Activated naive CD4-positive, alpha-beta T cell treated with anti-CD3 and anti-CD28 coated beads for 36 hours (primary cell): ENCODE measurements at regions not wholly inside any gene's neighbourhood (a gene's known extent, or its start where the extent isn't known, plus 50 kb on each side); places are given as distances from the start of the nearest gene placed in this dataset.
"Not testable (repeated sequence)": the region's sequence is repeated elsewhere in the genome, so short reads cannot be mapped to it uniquely, and the experiment has no call there.

Experiments
- CTCF ChIA-PET: fragments of 350-600 bp; sonication (Branson Sonifier 250); formaldehyde crosslinking; loops from one replicate; lab custom pipeline; 2021; ENCODE audit warnings: antibody characterized with exemption; lab: Charles Lee
- DNase-seq: peaks from one replicate; pipeline ENCODE4 v3.0.0-alpha.2; 2020
- H3K27ac Mint-ChIP-seq: one replicate; pipeline ENCODE4 v1.8.0; 2021; ENCODE audit warnings: mild to moderate bottlenecking, mixed read lengths
- H3K27me3 Mint-ChIP-seq: one replicate; pipeline ENCODE4 v1.8.0; 2021; ENCODE audit warnings: low read depth, mixed read lengths
- H3K36me3 Mint-ChIP-seq: one replicate; pipeline ENCODE4 v1.8.0; 2021; ENCODE audit warnings: low read depth, mixed read lengths
- H3K4me1 Mint-ChIP-seq: one replicate; pipeline ENCODE4 v1.8.0; 2021; ENCODE audit warnings: low read depth, mixed read lengths
- H3K4me3 Mint-ChIP-seq: one replicate; pipeline ENCODE4 v1.8.0; 2021; ENCODE audit warnings: mild to moderate bottlenecking, moderate library complexity, mixed read lengths
- H3K9me3 Mint-ChIP-seq: one replicate; pipeline ENCODE4 v1.8.0; 2021; ENCODE audit warnings: mixed read lengths
- intact Hi-C: fragments of 100-400 bp; cut with micrococcal nuclease; formaldehyde crosslinking; loops from one replicate; pipeline ENCODE4 v1.15.1; 2023

DNA sequence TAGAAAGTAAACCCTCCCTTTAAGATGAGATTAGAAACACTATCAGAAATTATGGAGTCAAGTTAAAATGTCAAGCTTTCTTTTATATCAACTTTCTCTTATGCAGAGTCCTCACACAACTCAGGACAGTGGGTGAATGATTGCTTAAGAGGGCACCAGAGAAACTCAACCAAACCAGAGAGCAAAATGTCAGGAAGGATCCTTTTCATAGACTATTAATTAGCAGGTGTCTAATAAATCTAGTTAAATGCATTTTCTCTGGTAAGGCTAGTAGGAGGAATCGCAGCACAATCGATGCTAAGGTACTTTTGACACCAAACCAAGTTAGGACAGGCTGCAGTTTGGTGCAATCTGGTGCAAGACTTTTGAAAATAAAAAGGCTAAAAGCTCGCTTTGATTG is 614.7 kb upstream of the FOXG1 start:
- Mint-ChIP-seq H3K4me3 (no peak overlapping the region), H3K27ac (no peak overlapping the region), H3K36me3 (no peaks in the 10 kb centered on the region), H3K27me3 (no peaks in the 10 kb centered on the region), H3K9me3 (peaks cover 10% of the 10 kb centered on the region), H3K4me1 (no peaks in the 10 kb centered on the region)
- intact Hi-C loops = no loop called here
- CTCF ChIA-PET = no interaction called here
- no peak for DNase-seq

DNA sequence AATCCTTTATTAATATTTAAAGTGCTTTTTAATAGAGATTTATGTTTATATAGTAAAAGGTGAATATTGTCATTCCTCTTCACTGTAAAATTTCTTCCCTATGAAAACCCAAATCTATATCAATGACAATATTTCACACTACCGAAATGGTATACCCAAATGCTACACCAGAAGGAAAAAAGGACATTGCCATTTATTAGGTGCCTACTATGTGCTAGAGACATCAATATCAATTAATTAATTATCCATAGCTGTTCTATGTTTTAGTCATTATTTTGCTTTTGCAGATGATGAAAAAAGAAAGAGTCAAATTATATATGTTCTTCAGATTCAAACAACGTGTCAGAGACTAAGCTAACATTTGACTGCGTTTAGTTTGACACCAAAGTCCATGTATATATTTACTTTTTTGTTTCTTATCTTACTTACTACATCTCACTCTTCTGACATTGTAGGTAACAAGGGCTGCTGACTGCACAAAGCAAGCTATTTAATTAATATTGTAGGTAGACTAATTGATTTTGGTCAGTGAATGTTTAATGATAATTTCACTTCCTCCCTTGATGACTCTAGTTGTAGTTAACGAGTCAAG is 614.0 kb upstream of the FOXG1 start:
- CTCF ChIA-PET = no interaction called here
- no peak overlapping the region for H3K27ac Mint-ChIP-seq
- no peaks in the 10 kb centered on the region for H3K27me3 Mint-ChIP-seq
- no peaks in the 10 kb centered on the region for H3K4me1 Mint-ChIP-seq
- H3K36me3 Mint-ChIP-seq = no peaks in the 10 kb centered on the region
- no peak overlapping the region for H3K4me3 Mint-ChIP-seq
- intact Hi-C loops = no loop called here
- peaks cover 6% of the 10 kb centered on the region for H3K9me3 Mint-ChIP-seq
- no peak for DNase-seq

- Mint-ChIP-seq H3K27me3 (no peaks in the 10 kb centered on the region), H3K9me3 (peaks cover 2% of the 10 kb centered on the region), H3K27ac (no peak overlapping the region), H3K36me3 (no peaks in the 10 kb centered on the region), H3K4me1 (no peaks in the 10 kb centered on the region), H3K4me3 (no peak overlapping the region)
- DNase-seq = no peak
- CTCF ChIA-PET = no interaction called here
- intact Hi-C loops = no loop called here
These were observed 609.2 kb upstream of the FOXG1 start for GRCh38 chr14:28157289-28157869.

- no peak for DNase-seq
- H3K27ac Mint-ChIP-seq = no peak overlapping the region
- no peak overlapping the region for H3K4me3 Mint-ChIP-seq
- CTCF ChIA-PET = no interaction called here
- no peaks in the 10 kb centered on the region for H3K36me3 Mint-ChIP-seq
- no peaks in the 10 kb centered on the region for H3K4me1 Mint-ChIP-seq
- peaks cover 2% of the 10 kb centered on the region for H3K9me3 Mint-ChIP-seq
- intact Hi-C loops = no loop called here
- H3K27me3 Mint-ChIP-seq = no peaks in the 10 kb centered on the region
These were observed 608.4 kb upstream of the FOXG1 start for GRCh38 chr14:28157887-28158791.

- CTCF ChIA-PET = no interaction called here
- no peaks in the 10 kb centered on the region for H3K36me3 Mint-ChIP-seq
- H3K27me3 Mint-ChIP-seq = no peaks in the 10 kb centered on the region
- no peaks in the 10 kb centered on the region for H3K4me1 Mint-ChIP-seq
- DNase-seq = no peak
- peaks cover 2% of the 10 kb centered on the region for H3K9me3 Mint-ChIP-seq
- intact Hi-C loops = no loop called here
- no peak overlapping the region for H3K4me3 Mint-ChIP-seq
- no peak overlapping the region for H3K27ac Mint-ChIP-seq
These were observed 605.5 kb upstream of the FOXG1 start for GRCh38 chr14:28161040-28161439.

DNA sequence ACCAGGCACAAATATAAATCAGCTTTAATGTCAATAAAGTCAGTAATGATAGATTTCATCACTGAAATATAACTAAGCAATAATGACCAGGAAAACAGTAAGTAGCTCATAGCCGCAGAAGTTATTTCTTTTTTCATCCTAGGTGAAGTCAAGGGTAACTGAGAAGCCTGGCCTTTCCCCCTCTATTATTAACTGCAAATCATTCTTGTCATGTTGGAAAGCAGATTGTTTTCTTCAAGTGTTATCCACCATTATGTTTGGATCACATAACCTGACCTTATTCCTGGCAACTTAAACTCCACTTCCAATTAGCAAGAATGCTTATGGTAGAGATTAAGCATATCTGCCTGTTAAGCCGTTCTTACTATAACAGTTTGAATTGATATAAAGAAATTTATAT is 603.4 kb upstream of the FOXG1 start:
- H3K4me3 Mint-ChIP-seq = no peak overlapping the region
- CTCF ChIA-PET = no interaction called here
- no peak overlapping the region for H3K27ac Mint-ChIP-seq
- H3K4me1 Mint-ChIP-seq = no peaks in the 10 kb centered on the region
- intact Hi-C loops = no loop called here
- no peak for DNase-seq
- H3K9me3 Mint-ChIP-seq = peaks cover 4% of the 10 kb centered on the region
- H3K36me3 Mint-ChIP-seq = no peaks in the 10 kb centered on the region
- no peaks in the 10 kb centered on the region for H3K27me3 Mint-ChIP-seq

DNA sequence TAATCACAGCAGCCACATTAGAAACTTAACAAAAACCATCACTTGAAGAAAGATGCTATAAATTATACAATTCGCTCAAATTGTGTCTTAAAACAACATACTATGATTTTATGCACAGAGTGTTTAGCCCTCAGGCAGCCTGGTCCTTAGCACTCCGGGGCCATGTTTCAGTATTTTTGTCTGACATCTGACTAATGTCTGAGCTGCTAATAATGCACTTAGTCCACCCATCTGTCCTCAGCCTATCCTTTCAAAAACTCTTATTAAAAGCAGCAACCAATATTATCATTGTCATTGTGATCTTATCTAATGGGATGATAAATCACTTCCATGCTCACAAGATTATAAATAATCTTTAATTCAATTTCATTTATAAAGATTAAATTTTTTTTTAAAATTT is 602.7 kb upstream of the FOXG1 start:
- H3K4me3 Mint-ChIP-seq = no peak overlapping the region
- no peak for DNase-seq
- peaks cover 5% of the 10 kb centered on the region for H3K9me3 Mint-ChIP-seq
- H3K4me1 Mint-ChIP-seq = no peaks in the 10 kb centered on the region
- H3K27me3 Mint-ChIP-seq = no peaks in the 10 kb centered on the region
- intact Hi-C loops = no loop called here
- H3K27ac Mint-ChIP-seq = no peak overlapping the region
- no peaks in the 10 kb centered on the region for H3K36me3 Mint-ChIP-seq
- CTCF ChIA-PET = interaction anchor here (0.6 kb wide), 1 partner anchor 462 kb away, joined by 3 read pairs; no protein-coding TSS in a partner anchor

- intact Hi-C loops, DNase-seq, CTCF ChIA-PET, H3K4me3 Mint-ChIP-seq, H3K27ac Mint-ChIP-seq, H3K36me3 Mint-ChIP-seq, H3K4me1 Mint-ChIP-seq, H3K27me3 Mint-ChIP-seq: not testable (repeated sequence)
- peaks cover 12% of the 10 kb centered on the region for H3K9me3 Mint-ChIP-seq
These were observed 578.4 kb upstream of the FOXG1 start for GRCh38 chr14:28187902-28188830.

GRCh38 chr14:28196878-28197277 is 569.7 kb upstream of the FOXG1 start:
- no peak for DNase-seq
- no peak overlapping the region for H3K27ac Mint-ChIP-seq
- no peaks in the 10 kb centered on the region for H3K4me1 Mint-ChIP-seq
- peaks cover 4% of the 10 kb centered on the region for H3K9me3 Mint-ChIP-seq
- CTCF ChIA-PET = no interaction called here
- intact Hi-C loops = no loop called here
- H3K27me3 Mint-ChIP-seq = no peaks in the 10 kb centered on the region
- H3K36me3 Mint-ChIP-seq = no peaks in the 10 kb centered on the region
- no peak overlapping the region for H3K4me3 Mint-ChIP-seq

DNA sequence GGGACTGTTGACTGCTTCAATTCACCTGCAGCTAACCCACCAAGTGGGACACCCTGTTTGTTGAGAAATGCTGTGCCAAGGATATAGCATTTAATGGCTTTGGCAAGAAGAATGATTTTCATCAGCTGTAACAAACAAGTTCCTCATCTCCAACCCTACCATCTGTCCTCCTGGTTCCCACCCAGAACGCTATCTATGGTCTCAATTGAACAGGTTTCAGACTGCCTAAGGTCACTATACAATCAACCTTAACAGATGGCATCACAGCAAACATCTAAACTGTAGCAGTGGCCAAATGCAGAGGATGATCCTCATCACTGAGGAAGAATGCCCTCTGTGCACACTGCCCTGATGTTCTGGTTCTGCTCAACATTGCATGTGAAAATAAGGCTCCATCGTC is 546.2 kb upstream of the FOXG1 start:
- no peaks in the 10 kb centered on the region for H3K4me1 Mint-ChIP-seq
- CTCF ChIA-PET = no interaction called here
- no peaks in the 10 kb centered on the region for H3K27me3 Mint-ChIP-seq
- no peak overlapping the region for H3K4me3 Mint-ChIP-seq
- H3K27ac Mint-ChIP-seq = no peak overlapping the region
- intact Hi-C loops = no loop called here
- H3K36me3 Mint-ChIP-seq = no peaks in the 10 kb centered on the region
- H3K9me3 Mint-ChIP-seq = peaks cover 8% of the 10 kb centered on the region
- no peak for DNase-seq

DNA sequence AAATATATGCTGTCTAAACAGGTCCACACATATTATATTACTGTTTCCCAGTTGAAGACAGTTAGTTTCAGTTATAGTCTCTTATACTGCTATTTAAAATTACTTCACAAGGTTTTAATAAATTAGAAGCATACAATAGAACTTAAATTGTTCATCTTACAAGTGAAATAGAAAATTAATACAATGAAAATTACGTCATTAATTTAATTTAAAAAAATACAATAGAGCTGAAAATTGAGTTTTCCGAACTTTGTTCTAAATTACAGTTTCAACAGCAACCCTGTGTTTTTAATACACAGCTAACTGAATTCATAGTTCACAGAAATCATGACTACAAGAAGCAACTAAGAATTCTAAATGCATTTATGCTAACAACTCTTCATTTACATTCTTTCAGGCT is 525.7 kb upstream of the FOXG1 start:
- intact Hi-C loops = no loop called here

DNA sequence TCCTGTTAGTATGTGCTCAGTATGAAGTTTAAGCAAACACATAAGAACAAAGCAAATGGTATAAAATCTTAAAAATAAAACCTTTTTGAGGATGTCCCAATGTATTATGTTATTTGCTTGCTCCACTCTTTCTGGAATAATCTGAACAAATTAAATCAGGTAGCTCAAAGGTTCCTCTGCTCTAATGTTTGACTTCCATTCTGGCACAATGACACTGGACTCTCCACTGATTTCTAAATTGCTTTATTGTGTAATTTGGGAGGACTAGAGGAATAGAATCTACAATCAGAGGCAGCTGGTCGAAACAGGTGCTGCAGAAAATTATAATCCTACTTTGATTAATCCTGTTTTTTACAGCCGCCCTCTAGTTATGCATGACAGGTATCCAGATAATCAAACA is 523.7 kb upstream of the FOXG1 start:
- Mint-ChIP-seq H3K9me3 (peaks cover 17% of the 10 kb centered on the region), H3K27ac (no peak overlapping the region), H3K4me3 (no peak overlapping the region), H3K36me3 (no peaks in the 10 kb centered on the region), H3K27me3 (no peaks in the 10 kb centered on the region), H3K4me1 (no peaks in the 10 kb centered on the region)
- DNase-seq = no peak
- intact Hi-C loops = no loop called here
- CTCF ChIA-PET = no interaction called here

More for the DNA sequence above, 525.7 kb upstream of the FOXG1 start:
- H3K27me3 Mint-ChIP-seq = no peaks in the 10 kb centered on the region
- H3K27ac Mint-ChIP-seq = no peak overlapping the region
- H3K36me3 Mint-ChIP-seq = no peaks in the 10 kb centered on the region
- DNase-seq = no peak
- H3K4me3 Mint-ChIP-seq = no peak overlapping the region
- peaks cover 20% of the 10 kb centered on the region for H3K9me3 Mint-ChIP-seq
- CTCF ChIA-PET = no interaction called here
- H3K4me1 Mint-ChIP-seq = no peaks in the 10 kb centered on the region
